Astrocyte (in vitro differentiated cells and primary cell): ENCODE measurements at regions not wholly inside any gene's neighbourhood (a gene's known extent, or its start where the extent isn't known, plus 50 kb on each side); places are given as distances from the start of the nearest gene placed in this dataset.

ENCODE experiments used
- DNase-seq: peaks from one replicate; pipeline ENCODE4 v3.0.0-alpha.2; 2010; ENCODE audit warnings: low read depth
- FAIRE-seq: peaks from 2 replicates; lab custom pipeline; 2011; peaks lifted over from hg19 to GRCh38; lab: Jason Lieb, UNC
- H2AFZ ChIP-seq: 2 replicates; pipeline ENCODE4 v1.6.0; 2012; ENCODE audit warnings: low read depth, low read length, inconsistent platforms
- H3K27ac ChIP-seq: 2 replicates; pipeline ENCODE4 v1.5.1; 2011; ENCODE audit warnings: low read depth, low read length, inconsistent platforms
- H3K27me3 ChIP-seq: 2 replicates; pipeline ENCODE4 v1.6.0; 2011; ENCODE audit warnings: low read length, inconsistent platforms; ENCODE audit not compliant: insufficient read depth
- H3K36me3 ChIP-seq: 2 replicates; pipeline ENCODE4 v1.5.1; 2011; ENCODE audit warnings: low read length, inconsistent platforms; ENCODE audit not compliant: insufficient read depth
- H3K4me1 ChIP-seq: 2 replicates; pipeline ENCODE4 v1.5.1; 2011; ENCODE audit warnings: low read length, inconsistent platforms; ENCODE audit not compliant: insufficient read depth
- H3K4me2 ChIP-seq: 2 replicates; pipeline ENCODE4 v1.6.0; 2012; ENCODE audit warnings: low read length, inconsistent platforms
- H3K4me3 ChIP-seq: 2 replicates; pipeline ENCODE4 v1.5.1; 2011; ENCODE audit warnings: low read depth, mild to moderate bottlenecking, low read length, inconsistent platforms; ENCODE audit not compliant: insufficient read depth
- H3K79me2 ChIP-seq: 2 replicates; pipeline ENCODE4 v1.6.0; 2012; ENCODE audit warnings: mild to moderate bottlenecking, low read length, inconsistent platforms; ENCODE audit not compliant: insufficient read depth
- H3K9ac ChIP-seq: 2 replicates; pipeline ENCODE4 v1.6.0; 2012; ENCODE audit warnings: mild to moderate bottlenecking, low read length, inconsistent platforms
- H3K9me3 ChIP-seq: 2 replicates; pipeline ENCODE4 v1.5.1; 2012; ENCODE audit warnings: low read depth, mild to moderate bottlenecking, low read length, inconsistent platforms; ENCODE audit not compliant: insufficient read depth
- H4K20me1 ChIP-seq: 2 replicates; pipeline ENCODE4 v1.6.0; 2012; ENCODE audit warnings: low read length, inconsistent platforms; ENCODE audit not compliant: insufficient read depth
- H3K27ac Mint-ChIP-seq: one replicate; pipeline ENCODE4 v1.8.0; 2021; ENCODE audit warnings: mild to moderate bottlenecking, mixed read lengths; ENCODE audit not compliant: unreplicated experiment
- H3K27me3 Mint-ChIP-seq: one replicate; pipeline ENCODE4 v1.8.0; 2021; ENCODE audit warnings: low read depth, mixed read lengths; ENCODE audit not compliant: unreplicated experiment
- H3K36me3 Mint-ChIP-seq: one replicate; pipeline ENCODE4 v1.8.0; 2021; ENCODE audit warnings: low read depth, mixed read lengths; ENCODE audit not compliant: unreplicated experiment
- H3K4me1 Mint-ChIP-seq: one replicate; pipeline ENCODE4 v1.8.0; 2021; ENCODE audit warnings: low read depth, mixed read lengths; ENCODE audit not compliant: unreplicated experiment
- H3K4me3 Mint-ChIP-seq: one replicate; pipeline ENCODE4 v1.8.0; 2021; ENCODE audit warnings: mild to moderate bottlenecking, moderate library complexity, mixed read lengths; ENCODE audit not compliant: unreplicated experiment
- H3K9me3 Mint-ChIP-seq: one replicate; pipeline ENCODE4 v1.8.0; 2021; ENCODE audit warnings: mild to moderate bottlenecking, mixed read lengths; ENCODE audit not compliant: unreplicated experiment
- EZH2 ChIP-seq: IDR thresholded peaks from 2 replicates; pipeline ENCODE4 v1.6.1; 2012; ENCODE audit warnings: mild to moderate bottlenecking, low read length, inconsistent platforms; ENCODE audit not compliant: insufficient read depth
- TF ChIP-seq, protein P1 (sequence below): IDR thresholded peaks from 2 replicates; pipeline ENCODE4 v1.5.1; 2011; ENCODE audit warnings: low read depth, mild to moderate bottlenecking, inconsistent platforms, low read length, moderate library complexity; ENCODE audit not compliant: insufficient read depth

DNA sequence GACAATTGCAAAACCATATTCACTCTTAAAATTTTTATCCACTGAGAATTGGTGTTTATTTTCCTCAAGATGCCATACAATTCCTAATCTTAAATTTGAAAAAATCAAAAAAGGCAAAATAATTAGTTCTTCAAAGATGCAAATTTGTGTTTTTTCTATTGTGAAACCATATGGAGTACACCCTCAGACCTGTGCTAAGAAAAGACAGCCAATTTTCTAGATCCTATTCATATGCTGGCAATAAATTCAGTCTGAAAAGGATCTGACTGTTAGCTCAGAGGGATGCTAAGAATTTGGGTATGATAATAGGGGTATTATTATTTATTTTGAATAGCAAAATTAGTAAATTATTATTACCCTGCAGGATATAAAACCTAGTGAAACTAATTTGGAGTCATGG is 476.9 kb upstream of the SYT1 start:
- Mint-ChIP-seq H3K27me3 (no peaks in the 10 kb centered on the region), H3K36me3 (no peaks in the 10 kb centered on the region), H3K4me3 (no peak overlapping the region), H3K4me1 (peaks cover 7% of the 10 kb centered on the region), H3K27ac (no peak overlapping the region), H3K9me3 (no peaks in the 10 kb centered on the region)
- Histone ChIP-seq H3K4me2 (no peak overlapping the region), H4K20me1 (no peaks in the 10 kb centered on the region), H3K4me1 (no peaks in the 10 kb centered on the region), H3K27me3 (no peaks in the 10 kb centered on the region), H3K79me2 (no peaks in the 10 kb centered on the region), H3K4me3 (no peak overlapping the region), H3K36me3 (no peaks in the 10 kb centered on the region), H3K9ac (no peak overlapping the region), H2AFZ (no peak overlapping the region), H3K27ac (no peak overlapping the region), H3K9me3 (no peaks in the 10 kb centered on the region)
- FAIRE-seq (no peak), DNase-seq (no peak)
- TF ChIP-seq, protein P1, sequence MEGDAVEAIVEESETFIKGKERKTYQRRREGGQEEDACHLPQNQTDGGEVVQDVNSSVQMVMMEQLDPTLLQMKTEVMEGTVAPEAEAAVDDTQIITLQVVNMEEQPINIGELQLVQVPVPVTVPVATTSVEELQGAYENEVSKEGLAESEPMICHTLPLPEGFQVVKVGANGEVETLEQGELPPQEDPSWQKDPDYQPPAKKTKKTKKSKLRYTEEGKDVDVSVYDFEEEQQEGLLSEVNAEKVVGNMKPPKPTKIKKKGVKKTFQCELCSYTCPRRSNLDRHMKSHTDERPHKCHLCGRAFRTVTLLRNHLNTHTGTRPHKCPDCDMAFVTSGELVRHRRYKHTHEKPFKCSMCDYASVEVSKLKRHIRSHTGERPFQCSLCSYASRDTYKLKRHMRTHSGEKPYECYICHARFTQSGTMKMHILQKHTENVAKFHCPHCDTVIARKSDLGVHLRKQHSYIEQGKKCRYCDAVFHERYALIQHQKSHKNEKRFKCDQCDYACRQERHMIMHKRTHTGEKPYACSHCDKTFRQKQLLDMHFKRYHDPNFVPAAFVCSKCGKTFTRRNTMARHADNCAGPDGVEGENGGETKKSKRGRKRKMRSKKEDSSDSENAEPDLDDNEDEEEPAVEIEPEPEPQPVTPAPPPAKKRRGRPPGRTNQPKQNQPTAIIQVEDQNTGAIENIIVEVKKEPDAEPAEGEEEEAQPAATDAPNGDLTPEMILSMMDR, result no peak
- no peak for TF ChIP-seq EZH2

DNA sequence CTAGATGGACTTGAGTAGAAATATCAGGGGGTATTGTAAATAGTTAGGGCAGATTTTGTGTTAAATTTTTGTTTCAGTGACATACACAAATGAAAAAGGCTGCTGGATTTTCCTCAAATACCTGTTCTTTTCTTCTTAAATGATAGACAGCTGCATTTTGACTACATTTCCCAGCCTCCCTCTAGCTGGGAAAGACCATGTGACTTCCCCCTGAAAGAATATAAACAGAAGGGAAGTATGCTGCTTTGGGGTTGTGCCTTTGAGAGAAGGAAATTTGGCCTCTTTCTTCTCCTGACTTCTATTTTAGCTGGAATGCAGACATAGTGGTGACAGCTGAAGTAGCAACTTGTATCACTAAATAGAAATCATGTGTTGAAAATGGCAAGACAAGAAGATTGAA is 476.1 kb upstream of the SYT1 start:
- no peak for FAIRE-seq
- H3K36me3 ChIP-seq, result no peaks in the 10 kb centered on the region
- TF ChIP-seq, protein P1, result no peak
- no peak for TF ChIP-seq EZH2
- H3K9me3 Mint-ChIP-seq, result no peaks in the 10 kb centered on the region
- no peak for DNase-seq
- H3K27ac Mint-ChIP-seq, result no peak overlapping the region
- no peaks in the 10 kb centered on the region for H3K27me3 Mint-ChIP-seq
- no peaks in the 10 kb centered on the region for H3K36me3 Mint-ChIP-seq
- H3K9me3 ChIP-seq, result no peaks in the 10 kb centered on the region
- H4K20me1 ChIP-seq, result no peaks in the 10 kb centered on the region
- H3K27me3 ChIP-seq, result no peaks in the 10 kb centered on the region
- no peaks in the 10 kb centered on the region for H3K4me1 ChIP-seq
- H3K4me2 ChIP-seq, result no peak overlapping the region
- no peak overlapping the region for H3K4me3 ChIP-seq
- H3K4me1 Mint-ChIP-seq, result peaks cover 7% of the 10 kb centered on the region
- no peak overlapping the region for H2AFZ ChIP-seq
- no peaks in the 10 kb centered on the region for H3K79me2 ChIP-seq
- H3K9ac ChIP-seq, result no peak overlapping the region
- H3K4me3 Mint-ChIP-seq, result no peak overlapping the region
- no peak overlapping the region for H3K27ac ChIP-seq

DNA sequence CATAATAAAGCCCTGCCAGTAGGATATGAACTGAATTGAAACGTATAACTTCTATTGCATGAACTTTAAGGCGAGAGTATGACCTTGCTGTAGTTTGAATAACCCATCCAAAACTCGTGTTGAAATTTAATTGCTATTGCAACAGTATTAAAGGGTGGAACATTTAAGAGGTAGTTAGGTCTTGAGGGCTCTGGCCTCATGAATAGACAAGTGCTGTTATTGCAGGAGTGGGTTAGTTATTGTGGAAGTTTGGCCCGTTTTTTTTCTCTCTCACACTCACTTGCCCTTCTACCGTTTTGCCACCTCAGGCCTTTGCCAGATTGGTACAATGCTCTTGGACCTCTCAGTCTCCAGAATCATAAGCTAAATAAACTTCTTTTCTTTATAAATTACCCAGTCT is 473.7 kb upstream of the SYT1 start:
- Mint-ChIP-seq H3K27ac (no peak overlapping the region), H3K9me3 (no peaks in the 10 kb centered on the region), H3K4me1 (peaks cover 2% of the 10 kb centered on the region), H3K27me3 (no peaks in the 10 kb centered on the region), H3K36me3 (no peaks in the 10 kb centered on the region), H3K4me3 (no peak overlapping the region)
- FAIRE-seq (no peak), DNase-seq (no peak)
- Histone ChIP-seq H3K9me3 (no peaks in the 10 kb centered on the region), H3K9ac (no peak overlapping the region), H3K27ac (no peak overlapping the region), H3K4me3 (no peak overlapping the region), H4K20me1 (no peaks in the 10 kb centered on the region), H3K4me1 (no peaks in the 10 kb centered on the region), H2AFZ (no peak overlapping the region), H3K27me3 (no peaks in the 10 kb centered on the region), H3K4me2 (no peak overlapping the region), H3K79me2 (no peaks in the 10 kb centered on the region), H3K36me3 (no peaks in the 10 kb centered on the region)
- TF ChIP-seq, protein P1, result no peak
- no peak for TF ChIP-seq EZH2
